ENCODE measurements at regions not wholly inside any gene's neighbourhood (a gene's known extent, or its start where the extent isn't known, plus 50 kb on each side); places are given as distances from the start of the nearest gene placed in this dataset.

- no peak for DNase-seq
Measured at GRCh38 chr5:174293006-174293405, 247.5 kb downstream of the NSG2 start.

- DNase-seq = no peak
Measured at GRCh38 chr5:174293481-174293880, 248.0 kb downstream of the NSG2 start.

GRCh38 chr5:174294891-174295620 is 249.6 kb downstream of the NSG2 start:
- DNase-seq = no peak

GRCh38 chr5:174295702-174296436 is 250.4 kb downstream of the NSG2 start:
- no peak for DNase-seq

GRCh38 chr5:174300118-174300940 is 254.8 kb downstream of the NSG2 start:
- no peak for DNase-seq

GRCh38 chr5:174300941-174301761 is 255.6 kb downstream of the NSG2 start:
- no peak for DNase-seq

- no peak for DNase-seq
Measured at GRCh38 chr5:174301848-174302625, 256.5 kb downstream of the NSG2 start.

GRCh38 chr5:174303035-174303434 is 257.5 kb downstream of the NSG2 start:
- no peak for DNase-seq

GRCh38 chr5:174303437-174304045 is 258.0 kb downstream of the NSG2 start:
- DNase-seq = no peak

- no peak for DNase-seq
Measured at GRCh38 chr5:174305241-174305681, 259.8 kb downstream of the NSG2 start.

- DNase-seq = no peak
Measured at GRCh38 chr5:174306345-174307030, 261.0 kb downstream of the NSG2 start.

- no peak for DNase-seq
Measured at GRCh38 chr5:174307031-174307408, 261.5 kb downstream of the NSG2 start.

- no peak for DNase-seq
Measured at GRCh38 chr5:174307656-174308271, 262.3 kb downstream of the NSG2 start.

GRCh38 chr5:174309131-174309795 is 263.8 kb downstream of the NSG2 start:
- no peak for DNase-seq

GRCh38 chr5:174310243-174310642 is 264.7 kb downstream of the NSG2 start:
- no peak for DNase-seq

GRCh38 chr5:174310706-174311105 is 265.2 kb downstream of the NSG2 start:
- DNase-seq = no peak

GRCh38 chr5:174311121-174311520 is 265.6 kb downstream of the NSG2 start:
- no peak for DNase-seq

- DNase-seq = peak in 1 of 2 experiments; percentile 46
Measured at GRCh38 chr5:174311531-174312269, 266.2 kb downstream of the NSG2 start.

GRCh38 chr5:174312270-174312617 is 266.7 kb downstream of the NSG2 start:
- no peak for DNase-seq
